Parathyroid adenoma (tissue), 2 donors: ENCODE measurements at regions not wholly inside any gene's neighbourhood (a gene's known extent, or its start where the extent isn't known, plus 50 kb on each side); places are given as distances from the start of the nearest gene placed in this dataset.

ENCODE experiments used
- H2AFZ ChIP-seq: fragments of 300-600 bp; sonication (generic); one replicate; pipeline ENCODE4 v1.7.0; 2017; ENCODE audit warnings: antibody characterized with exemption, mild to moderate bottlenecking
- H3K27ac ChIP-seq: fragments of 300-600 bp; sonication (generic); one replicate; pipeline ENCODE4 v1.7.0; 2017
- H3K27me3 ChIP-seq: fragments of 300-600 bp; sonication (generic); one replicate; pipeline ENCODE4 v1.7.0; 2017; ENCODE audit warnings: low read length; ENCODE audit not compliant: control insufficient read depth, insufficient read depth
- H3K36me3 ChIP-seq: fragments of 300-600 bp; sonication (generic); one replicate; pipeline ENCODE4 v1.7.0; 2017; ENCODE audit warnings: low read length; ENCODE audit not compliant: control insufficient read depth, insufficient read depth
- H3K4me1 ChIP-seq: fragments of 300-600 bp; sonication (generic); one replicate; pipeline ENCODE4 v1.7.0; 2017; ENCODE audit warnings: control low read depth
- H3K4me2 ChIP-seq: fragments of 300-600 bp; sonication (generic); one replicate; pipeline ENCODE4 v1.7.0; 2017; ENCODE audit warnings: low read length
- H3K4me3 ChIP-seq: fragments of 300-600 bp; sonication (generic); one replicate; pipeline ENCODE4 v1.7.0; 2017; ENCODE audit warnings: low read depth, low read length
- H3K79me2 ChIP-seq: fragments of 300-600 bp; sonication (generic); one replicate; pipeline ENCODE4 v1.7.0; 2017; ENCODE audit warnings: control low read depth
- H3K9ac ChIP-seq: fragments of 300-600 bp; sonication (generic); one replicate; pipeline ENCODE4 v1.7.0; 2017; ENCODE audit warnings: mild to moderate bottlenecking
- H3K9me3 ChIP-seq: fragments of 300-600 bp; sonication (generic); one replicate; pipeline ENCODE4 v1.7.0; 2017; ENCODE audit warnings: low read length; ENCODE audit not compliant: control insufficient read depth
- CTCF ChIP-seq: fragments of 300-600 bp; sonication (generic); IDR thresholded peaks from one replicate; pipeline ENCODE4 v1.7.0; 2017; ENCODE audit warnings: antibody characterized with exemption, mild to moderate bottlenecking
- donor health status: primary hyperparathyroidism.

GRCh38 chr12:77494296-77494695, 336.4 kb upstream of the NAV3 start:
- no peaks in the 10 kb centered on the region for H3K9me3 ChIP-seq
- no peak overlapping the region for H3K4me3 ChIP-seq
- H3K4me1 ChIP-seq, result no peaks in the 10 kb centered on the region

GRCh38 chr12:77493302-77494168, 337.2 kb upstream of the NAV3 start:
- H3K4me1 ChIP-seq, result no peaks in the 10 kb centered on the region
- no peak for TF ChIP-seq CTCF
- no peak overlapping the region for H3K9ac ChIP-seq
- no peaks in the 10 kb centered on the region for H3K36me3 ChIP-seq
- H3K9me3 ChIP-seq, result no peaks in the 10 kb centered on the region
- H2AFZ ChIP-seq, result no peak overlapping the region
- H3K4me2 ChIP-seq, result no peak overlapping the region
- no peaks in the 10 kb centered on the region for H3K79me2 ChIP-seq
- H3K27me3 ChIP-seq, result no peaks in the 10 kb centered on the region
- H3K27ac ChIP-seq, result no peak overlapping the region
- no peak overlapping the region for H3K4me3 ChIP-seq

More at GRCh38 chr12:77494296-77494695, 336.4 kb upstream of the NAV3 start:
- H3K9ac ChIP-seq, result no peak overlapping the region
- no peaks in the 10 kb centered on the region for H3K36me3 ChIP-seq
- no peak overlapping the region for H2AFZ ChIP-seq
- no peak overlapping the region for H3K27ac ChIP-seq
- no peaks in the 10 kb centered on the region for H3K27me3 ChIP-seq
- no peak overlapping the region for H3K4me2 ChIP-seq
- H3K79me2 ChIP-seq, result no peaks in the 10 kb centered on the region
- no peak for TF ChIP-seq CTCF

GRCh38 chr12:77492536-77492935, 338.2 kb upstream of the NAV3 start:
- Histone ChIP-seq H3K4me3 (no peak overlapping the region), H3K27me3 (no peaks in the 10 kb centered on the region), H3K36me3 (no peaks in the 10 kb centered on the region), H3K4me2 (no peak overlapping the region), H3K4me1 (no peaks in the 10 kb centered on the region), H3K9ac (no peak overlapping the region), H3K79me2 (no peaks in the 10 kb centered on the region), H3K27ac (no peak overlapping the region), H2AFZ (no peak overlapping the region), H3K9me3 (no peaks in the 10 kb centered on the region)
- no peak for TF ChIP-seq CTCF

GRCh38 chr12:77489331-77489970, 341.2 kb upstream of the NAV3 start:
- Histone ChIP-seq H3K27ac (no peak overlapping the region), H3K27me3 (no peaks in the 10 kb centered on the region), H2AFZ (no peak overlapping the region), H3K36me3 (no peaks in the 10 kb centered on the region), H3K9me3 (no peaks in the 10 kb centered on the region), H3K9ac (no peak overlapping the region), H3K4me3 (no peak overlapping the region), H3K79me2 (no peaks in the 10 kb centered on the region), H3K4me2 (no peak overlapping the region), H3K4me1 (no peaks in the 10 kb centered on the region)
- TF ChIP-seq CTCF, result no peak
